Right lobe of liver (tissue), 6 donors: ENCODE measurements at regions not wholly inside any gene's neighbourhood (a gene's known extent, or its start where the extent isn't known, plus 50 kb on each side); places are given as distances from the start of the nearest gene placed in this dataset.

ENCODE experiments used
- ATAC-seq, 4 donors: fragments of 200-7000 bp; cut with Tn5 transposase; one replicate each; pipeline ENCODE4 v1.9.1; 2020; ENCODE audit warnings: mild to moderate bottlenecking in 4 of 4, moderate library complexity in 4 of 4
- DNase-seq, 3 donors: peaks; one replicate each; pipeline ENCODE4 v3.0.0-alpha.2; 2020
- H3K27ac ChIP-seq, 3 donors: fragments of 200-600 bp; one replicate each; pipeline ENCODE4 v1.8.0; 2022
- H3K27me3 ChIP-seq, 2 donors: fragments of 200-600 bp; one replicate each; pipeline ENCODE4 v1.8.0; 2022
- H3K36me3 ChIP-seq, 4 donors: fragments of 200-600 bp; sonication (generic) in 1 of 4; one replicate each; pipeline versions ENCODE4 v1.5.1 to v1.8.0; 2017 to 2022; ENCODE audit warnings: control low read depth in 1 of 4
- H3K4me1 ChIP-seq, 4 donors: fragments of 200-600 bp; sonication (generic) in 1 of 4; one replicate each; pipeline versions ENCODE4 v1.5.1 to v1.8.0; 2017 to 2022; ENCODE audit warnings: control low read depth in 1 of 4
- H3K4me3 ChIP-seq, 3 donors: fragments of 200-600 bp; one replicate each; pipeline ENCODE4 v1.8.0; 2022
- H3K9me3 ChIP-seq, 4 donors: fragments of 200-600 bp; sonication (generic) in 1 of 4; one replicate each; pipeline versions ENCODE4 v1.5.1 to v1.8.0; 2017 to 2022; ENCODE audit warnings: control low read depth in 1 of 4
- POLR2A ChIP-seq: fragments of 450-650 bp; IDR thresholded peaks from one replicate; pipeline ENCODE4 v1.6.1; 2017; ENCODE audit warnings: antibody characterized with exemption, mild to moderate bottlenecking
- WGBS: methylation state at CpG from one replicate; pipeline ENCODE4 v1.1.6; 2018; ENCODE audit warnings: low coverage, low lambda C conversion rate; ENCODE audit not compliant: insufficient coverage; ENCODE audit errors: missing lambda C conversion rate; 5-methylcytosine and 5-hydroxymethylcytosine counted together
- intact Hi-C, 2 donors: fragments of 100-400 bp; cut with DNase I; formaldehyde crosslinking; loops; one replicate each; pipeline versions ENCODE4 v1.11.2 to v1.14.1; 2022
- TF ChIP-seq, protein P1 (sequence below), 4 donors: fragments of 200-600 bp in 3 of 4; fragments of 450-650 bp in 1 of 4; IDR thresholded peaks; one replicate each; pipeline versions ENCODE4 v1.5.1 to v1.8.0; 2016 to 2022; ENCODE audit warnings: antibody characterized with exemption in 4 of 4, mild to moderate bottlenecking in 2 of 4
- donor health status: DM: no; HTN: yes; CAD: no.
- donor health status: DM: no; HTN: no; CAD: no.
- donor health status: DM: no; HTN: no; CAD: no.
- donor health status: DM: no; HTN: yes; CAD: no.
- donor health status: DM: no; HTN: yes; CAD: no.

DNA sequence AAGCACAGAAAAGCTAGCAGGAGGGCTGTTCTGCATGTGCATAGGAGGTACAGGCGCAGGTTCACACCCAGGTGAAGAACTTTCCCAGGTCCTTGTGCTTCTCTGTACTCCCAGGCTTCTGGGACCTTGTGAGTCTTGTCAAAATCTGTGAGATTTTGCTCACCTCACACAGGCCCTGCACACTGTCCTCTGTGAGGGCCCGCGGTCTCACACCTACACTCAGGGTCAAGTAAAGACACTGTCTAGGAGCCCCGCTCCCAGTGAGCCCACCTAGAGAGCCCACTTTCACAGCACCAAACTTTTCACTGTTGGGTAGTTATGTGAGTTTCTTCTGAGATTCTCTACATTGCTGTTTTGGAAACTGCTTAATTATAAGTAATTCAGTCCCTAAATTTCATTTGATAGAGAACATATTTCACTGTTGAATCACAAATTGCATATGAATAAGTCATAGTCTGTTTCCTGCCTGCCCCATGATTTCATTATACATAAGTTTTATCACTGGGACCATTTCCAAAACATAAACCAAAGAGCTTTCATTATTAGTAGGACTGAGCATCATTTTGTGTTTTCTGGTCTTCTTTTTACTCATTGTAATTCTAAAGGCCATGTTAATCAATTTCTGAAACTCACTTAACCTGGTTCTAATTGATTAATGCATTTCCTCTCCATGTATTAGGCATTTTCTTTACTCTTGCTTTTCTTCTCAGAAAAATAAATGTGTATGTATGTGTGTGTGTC lies 234.2 kb upstream of the SPOPL start:
- Histone ChIP-seq H3K4me3 (no peak overlapping the region), H3K4me1 (no peaks in the 10 kb centered on the region), H3K27ac (no peak overlapping the region), H3K9me3 (no peaks in the 10 kb centered on the region), H3K27me3 (no peaks in the 10 kb centered on the region), H3K36me3 (no peaks in the 10 kb centered on the region)
- DNase-seq (no peak), ATAC-seq (no peak)
- no peak for TF ChIP-seq POLR2A
- TF ChIP-seq, protein P1, sequence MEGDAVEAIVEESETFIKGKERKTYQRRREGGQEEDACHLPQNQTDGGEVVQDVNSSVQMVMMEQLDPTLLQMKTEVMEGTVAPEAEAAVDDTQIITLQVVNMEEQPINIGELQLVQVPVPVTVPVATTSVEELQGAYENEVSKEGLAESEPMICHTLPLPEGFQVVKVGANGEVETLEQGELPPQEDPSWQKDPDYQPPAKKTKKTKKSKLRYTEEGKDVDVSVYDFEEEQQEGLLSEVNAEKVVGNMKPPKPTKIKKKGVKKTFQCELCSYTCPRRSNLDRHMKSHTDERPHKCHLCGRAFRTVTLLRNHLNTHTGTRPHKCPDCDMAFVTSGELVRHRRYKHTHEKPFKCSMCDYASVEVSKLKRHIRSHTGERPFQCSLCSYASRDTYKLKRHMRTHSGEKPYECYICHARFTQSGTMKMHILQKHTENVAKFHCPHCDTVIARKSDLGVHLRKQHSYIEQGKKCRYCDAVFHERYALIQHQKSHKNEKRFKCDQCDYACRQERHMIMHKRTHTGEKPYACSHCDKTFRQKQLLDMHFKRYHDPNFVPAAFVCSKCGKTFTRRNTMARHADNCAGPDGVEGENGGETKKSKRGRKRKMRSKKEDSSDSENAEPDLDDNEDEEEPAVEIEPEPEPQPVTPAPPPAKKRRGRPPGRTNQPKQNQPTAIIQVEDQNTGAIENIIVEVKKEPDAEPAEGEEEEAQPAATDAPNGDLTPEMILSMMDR (IDR thresholded peaks at IDR 0.05): no peak
- intact Hi-C loops: no loop called here
- WGBS: 83% methylated on average over 1 of the region's 4 CpGs

DNA sequence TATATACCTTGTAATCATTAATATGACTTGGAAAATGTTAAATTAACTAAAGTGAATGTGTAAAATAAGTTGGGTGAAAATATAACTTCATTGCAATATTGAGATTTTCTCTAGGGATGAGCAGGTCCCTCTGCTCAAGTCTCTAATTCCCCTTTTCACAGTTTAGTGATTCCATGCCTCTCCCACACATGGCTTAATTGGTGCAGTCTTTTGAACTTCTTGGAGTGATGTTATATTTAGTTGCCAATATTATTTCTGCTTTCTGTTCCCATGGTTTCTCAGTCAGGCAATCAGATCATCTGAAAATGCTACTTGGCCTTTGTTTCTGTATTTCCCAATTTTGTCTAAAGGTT lies 233.7 kb upstream of the SPOPL start:
- Histone ChIP-seq H3K27ac (no peak overlapping the region), H3K9me3 (no peaks in the 10 kb centered on the region), H3K4me3 (no peak overlapping the region), H3K4me1 (no peaks in the 10 kb centered on the region), H3K36me3 (no peaks in the 10 kb centered on the region), H3K27me3 (no peaks in the 10 kb centered on the region)
- ATAC-seq (no peak), DNase-seq (no peak)
- intact Hi-C loops: no loop called here
- TF ChIP-seq, protein P1 (IDR thresholded peaks at IDR 0.05): no peak
- TF ChIP-seq POLR2A: no peak

DNA sequence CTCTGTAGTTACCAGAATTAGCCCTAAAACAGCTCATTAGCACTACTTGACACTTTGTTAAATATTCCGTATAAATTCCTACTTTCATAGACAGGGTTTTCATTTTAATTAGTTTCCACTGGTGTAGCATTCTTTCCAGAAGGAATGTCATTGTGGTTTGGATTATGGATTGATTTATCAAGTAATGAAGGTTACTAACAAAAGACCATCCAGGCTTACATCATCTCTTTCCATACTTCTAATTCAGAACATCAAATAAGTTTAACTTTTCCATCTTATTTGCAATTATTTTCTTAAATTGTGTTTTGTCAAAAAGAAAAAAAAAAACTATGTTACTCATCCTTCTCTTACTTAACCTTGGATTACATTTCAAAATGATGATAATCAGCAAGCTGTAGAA lies 231.8 kb upstream of the SPOPL start:
- Histone ChIP-seq H3K4me1 (peaks cover 0 to 2% (median 1%) of the 10 kb centered on the region in 4 donors), H3K36me3 (no peaks in the 10 kb centered on the region), H3K27me3 (no peaks in the 10 kb centered on the region), H3K27ac (no peak overlapping the region), H3K9me3 (no peaks in the 10 kb centered on the region), H3K4me3 (no peak overlapping the region)
- ATAC-seq (no peak), DNase-seq (no peak)
- TF ChIP-seq, protein P1 (IDR thresholded peaks at IDR 0.05): no peak
- no peak for TF ChIP-seq POLR2A
- intact Hi-C loops: no loop called here
- 100% methylated on average over 1 of the region's 1 CpG for WGBS

DNA sequence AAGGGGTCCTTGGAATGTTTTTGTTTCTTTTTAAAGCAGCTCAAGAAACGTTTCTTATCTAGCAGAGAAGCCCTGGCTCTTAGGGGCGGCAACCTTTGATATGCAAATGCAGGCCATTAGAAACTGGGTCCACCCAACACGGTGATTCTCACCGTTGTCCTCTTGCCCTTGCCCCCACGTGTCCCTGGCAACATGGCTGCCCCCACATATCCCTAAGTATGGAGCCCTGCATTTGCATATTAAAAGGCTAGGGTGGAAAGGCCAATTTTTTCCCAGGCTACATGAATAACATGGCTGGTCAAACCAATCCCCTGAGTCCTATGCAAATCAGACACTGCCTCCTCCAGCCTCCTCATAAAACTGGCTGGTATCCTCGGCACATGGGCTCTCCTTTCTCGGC lies 230.1 kb upstream of the SPOPL start:
- Histone ChIP-seq H3K4me3 (no peak overlapping the region), H3K27me3 (no peaks in the 10 kb centered on the region), H3K9me3 (no peaks in the 10 kb centered on the region), H3K4me1 (peaks cover 0 to 15% (median 7%) of the 10 kb centered on the region in 4 donors), H3K36me3 (no peaks in the 10 kb centered on the region), H3K27ac (no peak overlapping the region)
- no peak for TF ChIP-seq POLR2A
- TF ChIP-seq, protein P1 (IDR thresholded peaks at IDR 0.05): no peak
- WGBS: 59% methylated on average over 6 of the region's 7 CpGs
- DNase-seq: no peak
- intact Hi-C loops: no loop called here
- no peak for ATAC-seq
